Uterus (tissue), 2 donors: ENCODE measurements at regions not wholly inside any gene's neighbourhood (a gene's known extent, or its start where the extent isn't known, plus 50 kb on each side); places are given as distances from the start of the nearest gene placed in this dataset.

ENCODE experiments used
- CTCF ChIP-seq, 4 experiments: fragments of 200-600 bp in 2 of 4; fragments of 450-650 bp in 2 of 4; sonication (generic) in 2 of 4; IDR thresholded peaks; one replicate each; pipeline ENCODE4 v1.5.1; 2016 to 2019; ENCODE audit warnings: antibody characterized with exemption in 4 of 4, mild to moderate bottlenecking in 2 of 4, moderate library complexity in 1 of 4
- POLR2A ChIP-seq, 2 donors: fragments of 450-650 bp; IDR thresholded peaks; one replicate each; pipeline ENCODE4 v1.6.1; 2016; ENCODE audit warnings: antibody characterized with exemption in 2 of 2, mild to moderate bottlenecking in 1 of 2, moderate library complexity in 1 of 2

DNA sequence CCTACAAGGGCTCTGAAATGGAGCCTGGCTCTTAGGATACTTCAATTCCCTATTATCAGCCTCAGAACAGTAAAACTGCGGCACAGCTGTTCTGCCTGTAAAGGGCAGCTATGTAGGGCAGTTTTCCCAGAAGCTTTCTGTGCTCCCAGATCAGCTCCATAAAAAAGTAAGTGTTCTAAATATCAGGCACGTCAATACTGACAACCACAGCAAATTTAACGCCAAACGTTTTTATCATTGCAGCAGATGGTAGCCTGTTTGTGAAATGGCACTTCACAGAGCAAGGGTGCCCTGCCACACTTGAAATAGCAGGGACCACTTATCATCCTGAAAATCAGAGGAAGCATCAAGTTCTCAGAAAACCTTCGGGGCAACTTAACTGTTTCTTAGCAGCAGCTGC lies 54.8 kb upstream of the PTHLH start:
- TF ChIP-seq POLR2A (IDR thresholded peaks at IDR 0.05) = no peak
- TF ChIP-seq CTCF (IDR thresholded peaks at IDR 0.05) = no peak
